HL-60/S4 (cell line): ENCODE measurements at regions not wholly inside any gene's neighbourhood (a gene's known extent, or its start where the extent isn't known, plus 50 kb on each side); places are given as distances from the start of the nearest gene placed in this dataset.
"Not testable (repeated sequence)": the region's sequence is repeated elsewhere in the genome, so short reads cannot be mapped to it uniquely, and the experiment has no call there.

Experiments
- in situ Hi-C: fragments of 300-500 bp; cut with MboI; formaldehyde crosslinking; loops from 2 replicates; pipeline ENCODE4 v1.14.3; 2022; ENCODE audit warnings: low sequenced_read_pairs

- in situ Hi-C loops, result no loop called here
Observed at GRCh38 chr11:72525466-72525865, 91.1 kb upstream of the CLPB start.

- in situ Hi-C loops, result no loop called here
Observed at GRCh38 chr11:72524711-72525110, 90.4 kb upstream of the CLPB start.

- in situ Hi-C loops, result no loop called here
Observed at GRCh38 chr11:72523991-72524390, 89.7 kb upstream of the CLPB start.

- in situ Hi-C loops, result no loop called here
Observed at GRCh38 chr11:72522186-72522585, 87.9 kb upstream of the CLPB start.

- in situ Hi-C loops, result no loop called here
Observed at GRCh38 chr11:72521664-72522063, 87.3 kb upstream of the CLPB start.

- in situ Hi-C loops, result no loop called here
Observed at GRCh38 chr11:72520815-72521214, 86.5 kb upstream of the CLPB start.

- in situ Hi-C loops, result not testable (repeated sequence)
Observed at GRCh38 chr11:72519882-72520281, 85.6 kb upstream of the CLPB start.

- in situ Hi-C loops, result no loop called here
Observed at GRCh38 chr11:72519220-72519881, 85.0 kb upstream of the CLPB start.

- in situ Hi-C loops, result no loop called here
Observed at GRCh38 chr11:72514331-72514730, 80.0 kb upstream of the CLPB start.

- in situ Hi-C loops, result no loop called here
Observed at GRCh38 chr11:72513411-72513810, 79.1 kb upstream of the CLPB start.

- in situ Hi-C loops, result no loop called here
Observed at GRCh38 chr11:72512956-72513355, 78.6 kb upstream of the CLPB start.

GRCh38 chr11:72511393-72512047 is 77.2 kb upstream of the CLPB start:
- in situ Hi-C loops, result no loop called here

- in situ Hi-C loops, result no loop called here
Observed at GRCh38 chr11:72507050-72507449, 72.7 kb upstream of the CLPB start.

GRCh38 chr11:72497731-72498130 is 63.4 kb upstream of the CLPB start:
- in situ Hi-C loops, result loop anchor here (25.0 kb wide), 1 partner anchor 165 kb away; the partner anchor contains the start of gene PDE2A

GRCh38 chr11:72494109-72494429 is 59.7 kb upstream of the CLPB start:
- in situ Hi-C loops, result loop anchor here (25.0 kb wide), 1 partner anchor 168 kb away; the partner anchor contains the start of gene PDE2A

GRCh38 chr11:72493426-72494108 is 59.2 kb upstream of the CLPB start:
- in situ Hi-C loops, result loop anchor here (25.0 kb wide), 1 partner anchor 169 kb away; the partner anchor contains the start of gene PDE2A

GRCh38 chr11:72491001-72491400 is 56.7 kb upstream of the CLPB start:
- in situ Hi-C loops, result loop anchor here (25.0 kb wide), 1 partner anchor 171 kb away; the partner anchor contains the start of gene PDE2A
